ENCODE measurements at regions not wholly inside any gene's neighbourhood (a gene's known extent, or its start where the extent isn't known, plus 50 kb on each side); places are given as distances from the start of the nearest gene placed in this dataset.

GRCh38 chr18:40031435-40031834, 1923.6 kb upstream of the PIK3C3 start:
- Histone ChIP-seq H3K9me3 (ENCODE audit: control insufficient read depth in 4 of 4, low read length in 3 of 4) (no peaks in the 10 kb centered on the region), H3K9ac (ENCODE audit: low read depth in 1 of 2, low read length in 2 of 2) (no peak overlapping the region), H3K27ac (ENCODE audit: low read depth in 1 of 2, low read length in 2 of 2) (no peak overlapping the region), H3K36me3 (ENCODE audit: control insufficient read depth in 4 of 4, insufficient read depth in 3 of 4, low read depth in 1 of 4, low read length in 3 of 4) (no peaks in the 10 kb centered on the region), H3K27me3 (ENCODE audit: control insufficient read depth in 4 of 4, insufficient read depth in 4 of 4, low read length in 3 of 4) (no peaks in the 10 kb centered on the region), H3K4me1 (ENCODE audit: control insufficient read depth in 4 of 4, insufficient read depth in 4 of 4, low read length in 3 of 4) (no peaks in the 10 kb centered on the region), H3K4me3 (ENCODE audit: low read depth in 1 of 3, low read length in 3 of 3) (no peak overlapping the region)
- no peak for DNase-seq (ENCODE audit: low spot score)
- 42% methylated on average over 1 of the region's 1 CpG for WGBS
- TF ChIP-seq TAF1 (conservative IDR thresholded peaks at IDR 0.05) (no peak), EGR1 (IDR thresholded peaks at IDR 0.05; ENCODE audit: low read depth in 2 of 2) (no peak), REST (IDR thresholded peaks at IDR 0.05) (no peak), FOXA2 (IDR thresholded peaks at IDR 0.05) (no peak), RXRA (IDR thresholded peaks at IDR 0.05) (no peak), HNF4A (conservative IDR thresholded peaks at IDR 0.05) (no peak), MAX (IDR thresholded peaks at IDR 0.05) (no peak), SP1 (IDR thresholded peaks at IDR 0.05) (no peak), FOXA1 (IDR thresholded peaks at IDR 0.05) (no peak)

GRCh38 chr18:40019797-40020392, 1935.1 kb upstream of the PIK3C3 start:
- no peaks in the 10 kb centered on the region for H3K27me3 ChIP-seq (ENCODE audit: control insufficient read depth in 4 of 4, insufficient read depth in 4 of 4, low read length in 3 of 4)
- no peaks in the 10 kb centered on the region for H3K9me3 ChIP-seq (ENCODE audit: control insufficient read depth in 4 of 4, low read length in 3 of 4)
- no peak overlapping the region for H3K27ac ChIP-seq (ENCODE audit: low read depth in 1 of 2, low read length in 2 of 2)
- 46% methylated on average over 2 of the region's 2 CpGs for WGBS
- H3K36me3 ChIP-seq (ENCODE audit: control insufficient read depth in 4 of 4, insufficient read depth in 3 of 4, low read depth in 1 of 4, low read length in 3 of 4): no peaks in the 10 kb centered on the region
- no peak for DNase-seq (ENCODE audit: low spot score)
- no peak overlapping the region for H3K4me3 ChIP-seq (ENCODE audit: low read depth in 1 of 3, low read length in 3 of 3)
- TF ChIP-seq ZBTB33 (IDR thresholded peaks at IDR 0.05) (no peak), EGR1 (IDR thresholded peaks at IDR 0.05; ENCODE audit: low read depth in 2 of 2) (no peak), RXRA (IDR thresholded peaks at IDR 0.05) (no peak), TAF1 (conservative IDR thresholded peaks at IDR 0.05) (no peak), YY1 (IDR thresholded peaks at IDR 0.05) (no peak), HNF4A (conservative IDR thresholded peaks at IDR 0.05) (no peak), RAD21 (IDR thresholded peaks at IDR 0.05) (no peak), FOXA2 (IDR thresholded peaks at IDR 0.05) (no peak), JUND (IDR thresholded peaks at IDR 0.05) (no peak), SP1 (IDR thresholded peaks at IDR 0.05) (no peak)
- no peak overlapping the region for H3K9ac ChIP-seq (ENCODE audit: low read depth in 1 of 2, low read length in 2 of 2)
- no peaks in the 10 kb centered on the region for H3K4me1 ChIP-seq (ENCODE audit: control insufficient read depth in 4 of 4, insufficient read depth in 4 of 4, low read length in 3 of 4)

- Histone ChIP-seq H3K4me1 (ENCODE audit: control insufficient read depth in 4 of 4, insufficient read depth in 4 of 4, low read length in 3 of 4) (no peaks in the 10 kb centered on the region), H3K27me3 (ENCODE audit: control insufficient read depth in 4 of 4, insufficient read depth in 4 of 4, low read length in 3 of 4) (no peaks in the 10 kb centered on the region), H3K9ac (ENCODE audit: low read depth in 1 of 2, low read length in 2 of 2) (no peak overlapping the region), H3K4me3 (ENCODE audit: low read depth in 1 of 3, low read length in 3 of 3) (no peak overlapping the region), H3K9me3 (ENCODE audit: control insufficient read depth in 4 of 4, low read length in 3 of 4) (no peaks in the 10 kb centered on the region), H3K27ac (ENCODE audit: low read depth in 1 of 2, low read length in 2 of 2) (no peak overlapping the region), H3K36me3 (ENCODE audit: control insufficient read depth in 4 of 4, insufficient read depth in 3 of 4, low read depth in 1 of 4, low read length in 3 of 4) (no peaks in the 10 kb centered on the region)
- DNase-seq (ENCODE audit: low spot score): no peak
- WGBS: 58% methylated on average over 6 of the region's 6 CpGs
- TF ChIP-seq FOXA2 (IDR thresholded peaks at IDR 0.05) (no peak), MAX (IDR thresholded peaks at IDR 0.05) (no peak), RAD21 (IDR thresholded peaks at IDR 0.05) (no peak), NR2F2 (IDR thresholded peaks at IDR 0.05) (no peak), EGR1 (IDR thresholded peaks at IDR 0.05; ENCODE audit: low read depth in 2 of 2) (no peak), HNF4G (IDR thresholded peaks at IDR 0.05) (no peak), SP1 (IDR thresholded peaks at IDR 0.05) (no peak), CTCF (IDR thresholded peaks at IDR 0.05; ENCODE audit: low read depth, low read length, missing input control) (no peak), RXRA (IDR thresholded peaks at IDR 0.05) (no peak), YY1 (IDR thresholded peaks at IDR 0.05) (no peak), TAF1 (conservative IDR thresholded peaks at IDR 0.05) (no peak), HNF4A (conservative IDR thresholded peaks at IDR 0.05) (no peak), ATF3 (IDR thresholded peaks at IDR 0.05) (no peak), ZBTB33 (IDR thresholded peaks at IDR 0.05) (no peak)
These were observed 1936.8 kb upstream of the PIK3C3 start for GRCh38 chr18:40018266-40018665.

Data from liver (tissue), 8 donors.